Esophagus squamous epithelium (tissue), 4 donors: ENCODE measurements at regions not wholly inside any gene's neighbourhood (a gene's known extent, or its start where the extent isn't known, plus 50 kb on each side); places are given as distances from the start of the nearest gene placed in this dataset.

Source experiments
- POLR2A ChIP-seq, 4 donors: fragments of 450-650 bp; IDR thresholded peaks; one replicate each; pipeline ENCODE4 v1.6.1; 2017; ENCODE audit warnings: antibody characterized with exemption in 4 of 4, mild to moderate bottlenecking in 4 of 4, moderate library complexity in 3 of 4
- TF ChIP-seq, protein P1 (sequence below), 6 experiments: fragments of 450-650 bp in 4 of 6; fragments of 200-600 bp in 2 of 6; sonication (generic) in 2 of 6; IDR thresholded peaks; one replicate each; pipeline ENCODE4 v1.5.1; 2016 to 2019; ENCODE audit warnings: antibody characterized with exemption in 6 of 6, mild to moderate bottlenecking in 4 of 6, moderate library complexity in 4 of 6

- TF ChIP-seq, protein P1, sequence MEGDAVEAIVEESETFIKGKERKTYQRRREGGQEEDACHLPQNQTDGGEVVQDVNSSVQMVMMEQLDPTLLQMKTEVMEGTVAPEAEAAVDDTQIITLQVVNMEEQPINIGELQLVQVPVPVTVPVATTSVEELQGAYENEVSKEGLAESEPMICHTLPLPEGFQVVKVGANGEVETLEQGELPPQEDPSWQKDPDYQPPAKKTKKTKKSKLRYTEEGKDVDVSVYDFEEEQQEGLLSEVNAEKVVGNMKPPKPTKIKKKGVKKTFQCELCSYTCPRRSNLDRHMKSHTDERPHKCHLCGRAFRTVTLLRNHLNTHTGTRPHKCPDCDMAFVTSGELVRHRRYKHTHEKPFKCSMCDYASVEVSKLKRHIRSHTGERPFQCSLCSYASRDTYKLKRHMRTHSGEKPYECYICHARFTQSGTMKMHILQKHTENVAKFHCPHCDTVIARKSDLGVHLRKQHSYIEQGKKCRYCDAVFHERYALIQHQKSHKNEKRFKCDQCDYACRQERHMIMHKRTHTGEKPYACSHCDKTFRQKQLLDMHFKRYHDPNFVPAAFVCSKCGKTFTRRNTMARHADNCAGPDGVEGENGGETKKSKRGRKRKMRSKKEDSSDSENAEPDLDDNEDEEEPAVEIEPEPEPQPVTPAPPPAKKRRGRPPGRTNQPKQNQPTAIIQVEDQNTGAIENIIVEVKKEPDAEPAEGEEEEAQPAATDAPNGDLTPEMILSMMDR (IDR thresholded peaks at IDR 0.05): no peak
- no peak for TF ChIP-seq POLR2A (IDR thresholded peaks at IDR 0.05)
Measured at GRCh38 chr11:16554361-16554760, 184.1 kb upstream of the C11orf58 start.
